DND-41 (cell line): ENCODE measurements at regions not wholly inside any gene's neighbourhood (a gene's known extent, or its start where the extent isn't known, plus 50 kb on each side); places are given as distances from the start of the nearest gene placed in this dataset.

Experiments
- ATAC-seq: fragments of 200-7000 bp; cut with Tn5 transposase; 3 replicates; pipeline ENCODE4 v1.9.1; 2021; ENCODE audit warnings: low read depth; ENCODE audit not compliant: insufficient read depth
- DNase-seq: peaks from one replicate; pipeline ENCODE4 v3.0.0-alpha.2; 2020
- H2AFZ ChIP-seq: 2 replicates; pipeline ENCODE4 v1.6.0; 2012; ENCODE audit warnings: low read depth, low read length
- H3K27ac ChIP-seq: 2 replicates; pipeline ENCODE4 v1.5.1; 2012; ENCODE audit warnings: low read length, inconsistent platforms
- H3K27me3 ChIP-seq: fragments of 200-600 bp; sonication (generic); 2 replicates; pipeline ENCODE4 v1.6.0; 2012; ENCODE audit warnings: low read length, mild to moderate bottlenecking, inconsistent platforms; ENCODE audit not compliant: insufficient read depth, poor library complexity
- H3K36me3 ChIP-seq: 2 replicates; pipeline ENCODE4 v1.5.1; 2012; ENCODE audit warnings: low read length, inconsistent platforms; ENCODE audit not compliant: insufficient read depth
- H3K4me1 ChIP-seq: 2 replicates; pipeline ENCODE4 v1.5.1; 2012; ENCODE audit warnings: mild to moderate bottlenecking, low read length; ENCODE audit not compliant: insufficient read depth
- H3K4me2 ChIP-seq: 2 replicates; pipeline ENCODE4 v1.6.0; 2012; ENCODE audit warnings: mild to moderate bottlenecking, moderate library complexity, low read length, inconsistent platforms; ENCODE audit not compliant: insufficient read depth
- H3K4me3 ChIP-seq, 2 experiments: fragments of 200-600 bp in 1 of 2; shearing (Covaris generic) in 1 of 2; 2 replicates each; pipeline ENCODE4 v1.5.1; 2012 to 2016; ENCODE audit warnings: inconsistent platforms in 2 of 2, low read length in 2 of 2, mild to moderate bottlenecking in 2 of 2, low read depth in 1 of 2, moderate library complexity in 1 of 2
- H3K79me2 ChIP-seq: 2 replicates; pipeline ENCODE4 v1.6.0; 2012; ENCODE audit warnings: low read length, inconsistent platforms; ENCODE audit not compliant: insufficient read depth
- H3K9ac ChIP-seq: 2 replicates; pipeline ENCODE4 v1.6.0; 2012; ENCODE audit warnings: low read depth, mild to moderate bottlenecking, inconsistent platforms, low read length, moderate library complexity
- H3K9me3 ChIP-seq: 2 replicates; pipeline ENCODE4 v1.5.1; 2012; ENCODE audit warnings: low read length, moderate library complexity, mild to moderate bottlenecking, inconsistent platforms; ENCODE audit not compliant: insufficient read depth, severe bottlenecking
- H4K20me1 ChIP-seq: 2 replicates; pipeline ENCODE4 v1.6.0; 2012; ENCODE audit warnings: low read length; ENCODE audit not compliant: insufficient read depth
- EZH2 ChIP-seq: IDR thresholded peaks from 3 replicates; pipeline ENCODE4 v1.6.1; 2012; ENCODE audit warnings: borderline replicate concordance, low read depth, mild to moderate bottlenecking, moderate library complexity, low read length, inconsistent platforms; ENCODE audit not compliant: severe bottlenecking
- TF ChIP-seq, protein P1 (sequence below): IDR thresholded peaks from 2 replicates; pipeline ENCODE4 v1.5.1; 2012; ENCODE audit warnings: borderline replicate concordance, low read length, moderate library complexity, mild to moderate bottlenecking; ENCODE audit not compliant: poor library complexity, severe bottlenecking; ENCODE audit errors: extremely low read depth

DNA sequence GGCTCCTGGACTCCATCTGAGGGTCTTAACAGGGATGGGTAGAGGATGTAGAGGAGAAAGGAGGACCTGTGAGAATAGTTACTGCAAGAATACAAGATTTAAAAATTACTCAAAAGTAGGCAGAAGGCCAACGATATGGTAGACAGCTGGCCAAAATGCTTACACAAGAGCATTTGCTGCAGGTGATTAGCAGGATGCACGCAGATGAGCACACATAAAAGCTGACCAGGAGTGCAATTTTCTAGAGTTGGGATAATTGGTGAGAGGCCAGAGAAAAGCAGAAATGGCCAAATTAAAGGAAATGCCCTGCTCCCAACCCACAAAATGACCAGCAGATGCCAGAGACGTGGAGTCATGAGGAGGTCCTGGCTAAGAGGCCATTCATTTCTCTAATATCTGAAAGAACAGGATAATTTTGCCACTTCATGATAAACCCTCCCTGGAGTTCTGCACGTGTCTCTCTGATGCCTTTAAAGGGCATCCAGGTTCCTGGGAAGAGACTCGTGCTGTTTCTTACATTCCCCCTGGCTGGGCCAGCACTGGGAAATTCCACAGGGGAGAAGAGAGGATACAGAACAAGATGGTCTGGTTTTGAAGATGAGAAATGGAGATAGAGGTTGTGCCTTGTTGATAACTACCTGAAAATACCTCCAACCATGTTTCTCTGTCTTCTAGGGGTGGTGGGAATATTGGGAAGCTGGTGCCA is 62.3 kb upstream of the KCNA3 start:
- no peaks in the 10 kb centered on the region for H3K79me2 ChIP-seq
- no peaks in the 10 kb centered on the region for H3K9me3 ChIP-seq
- H4K20me1 ChIP-seq, result no peaks in the 10 kb centered on the region
- no peaks in the 10 kb centered on the region for H3K36me3 ChIP-seq
- DNase-seq (no peak), ATAC-seq (no peak)
- TF ChIP-seq, protein P1, sequence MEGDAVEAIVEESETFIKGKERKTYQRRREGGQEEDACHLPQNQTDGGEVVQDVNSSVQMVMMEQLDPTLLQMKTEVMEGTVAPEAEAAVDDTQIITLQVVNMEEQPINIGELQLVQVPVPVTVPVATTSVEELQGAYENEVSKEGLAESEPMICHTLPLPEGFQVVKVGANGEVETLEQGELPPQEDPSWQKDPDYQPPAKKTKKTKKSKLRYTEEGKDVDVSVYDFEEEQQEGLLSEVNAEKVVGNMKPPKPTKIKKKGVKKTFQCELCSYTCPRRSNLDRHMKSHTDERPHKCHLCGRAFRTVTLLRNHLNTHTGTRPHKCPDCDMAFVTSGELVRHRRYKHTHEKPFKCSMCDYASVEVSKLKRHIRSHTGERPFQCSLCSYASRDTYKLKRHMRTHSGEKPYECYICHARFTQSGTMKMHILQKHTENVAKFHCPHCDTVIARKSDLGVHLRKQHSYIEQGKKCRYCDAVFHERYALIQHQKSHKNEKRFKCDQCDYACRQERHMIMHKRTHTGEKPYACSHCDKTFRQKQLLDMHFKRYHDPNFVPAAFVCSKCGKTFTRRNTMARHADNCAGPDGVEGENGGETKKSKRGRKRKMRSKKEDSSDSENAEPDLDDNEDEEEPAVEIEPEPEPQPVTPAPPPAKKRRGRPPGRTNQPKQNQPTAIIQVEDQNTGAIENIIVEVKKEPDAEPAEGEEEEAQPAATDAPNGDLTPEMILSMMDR, result no peak
- TF ChIP-seq EZH2, result no peak
- no peak overlapping the region for H3K4me3 ChIP-seq
- H2AFZ ChIP-seq, result no peak overlapping the region
- no peak overlapping the region for H3K27ac ChIP-seq
- no peak overlapping the region for H3K4me2 ChIP-seq
- no peaks in the 10 kb centered on the region for H3K4me1 ChIP-seq
- no peak overlapping the region for H3K9ac ChIP-seq
- peaks cover 5% of the 10 kb centered on the region for H3K27me3 ChIP-seq

DNA sequence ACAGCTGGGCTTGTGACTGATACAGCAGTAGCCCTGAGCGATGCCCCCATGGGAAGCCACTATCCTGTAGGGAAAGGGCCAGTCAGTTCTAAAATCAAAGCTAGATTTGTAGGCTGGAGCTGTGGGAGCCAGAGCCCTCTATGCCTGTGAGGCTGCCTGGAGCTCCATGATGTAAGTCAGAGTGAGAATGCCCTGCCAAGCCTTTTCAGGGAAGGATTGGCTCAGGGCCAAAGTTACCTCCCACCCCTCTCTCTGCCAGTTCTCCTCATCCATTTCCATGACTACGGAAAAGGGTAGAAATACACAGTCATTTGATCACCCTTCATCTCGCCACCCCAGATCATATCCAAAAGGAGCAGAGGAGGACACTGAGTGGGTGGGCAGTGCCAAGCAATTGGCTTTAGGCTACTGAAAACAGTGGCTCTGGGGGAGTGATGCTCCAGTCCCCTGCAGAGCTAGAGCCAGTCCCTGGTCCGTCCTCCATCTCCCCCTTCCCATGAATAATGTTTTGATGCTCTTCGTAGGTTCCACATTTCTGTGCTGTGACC is 59.5 kb upstream of the KCNA3 start:
- Histone ChIP-seq H3K9me3 (no peaks in the 10 kb centered on the region), H3K27ac (no peak overlapping the region), H3K4me3 (no peak overlapping the region), H3K4me2 (no peak overlapping the region), H3K9ac (no peak overlapping the region), H4K20me1 (no peaks in the 10 kb centered on the region), H3K79me2 (no peaks in the 10 kb centered on the region), H3K36me3 (no peaks in the 10 kb centered on the region), H3K27me3 (no peaks in the 10 kb centered on the region), H2AFZ (no peak overlapping the region), H3K4me1 (no peaks in the 10 kb centered on the region)
- DNase-seq, result no peak
- no peak for TF ChIP-seq EZH2
- TF ChIP-seq, protein P1, result no peak
- no peak for ATAC-seq

DNA sequence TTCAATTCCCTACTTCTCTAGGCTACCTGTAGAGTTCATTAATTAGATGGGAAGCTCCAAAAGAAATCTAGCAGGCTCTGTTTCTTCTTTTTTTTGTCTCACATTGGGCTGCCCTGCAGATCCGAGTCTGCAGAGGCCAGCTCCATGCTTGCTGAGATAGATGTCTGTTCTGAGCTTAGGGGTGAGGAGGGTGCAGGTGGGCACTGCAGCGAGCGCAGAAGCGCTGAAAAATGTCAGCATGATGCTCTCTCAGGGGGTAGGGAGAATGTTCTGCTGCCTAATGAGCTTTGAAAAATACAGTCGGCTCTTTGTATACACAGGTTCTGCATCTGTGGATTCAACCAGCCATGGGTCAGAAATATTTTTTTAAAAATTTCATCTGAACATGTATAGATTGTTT is 56.8 kb upstream of the KCNA3 start:
- Histone ChIP-seq H3K27me3 (no peaks in the 10 kb centered on the region), H4K20me1 (no peaks in the 10 kb centered on the region), H2AFZ (no peak overlapping the region), H3K4me1 (peaks cover 16% of the 10 kb centered on the region), H3K36me3 (no peaks in the 10 kb centered on the region), H3K79me2 (no peaks in the 10 kb centered on the region), H3K9me3 (no peaks in the 10 kb centered on the region), H3K4me2 (no peak overlapping the region), H3K4me3 (no peak overlapping the region), H3K27ac (no peak overlapping the region), H3K9ac (no peak overlapping the region)
- ATAC-seq, result no peak
- TF ChIP-seq, protein P1, result no peak
- TF ChIP-seq EZH2, result no peak
- DNase-seq, result no peak
